Liver (tissue), 8 donors: ENCODE measurements at regions not wholly inside any gene's neighbourhood (a gene's known extent, or its start where the extent isn't known, plus 50 kb on each side); places are given as distances from the start of the nearest gene placed in this dataset.

ENCODE experiments used
- DNase-seq: peaks from one replicate; pipeline ENCODE4 v3.0.0-alpha.2; 2017; ENCODE audit warnings: low spot score
- H3K27ac ChIP-seq, 2 donors: one replicate each; pipeline ENCODE4 v1.7.0; 2013; ENCODE audit warnings: inconsistent platforms in 2 of 2, low read length in 2 of 2, control low read depth in 1 of 2, low read depth in 1 of 2, mild to moderate bottlenecking in 1 of 2
- H3K27me3 ChIP-seq, 4 donors: one replicate each; pipeline versions ENCODE4 v1.6.1 to v1.7.0; 2013; ENCODE audit warnings: low read length in 3 of 4, inconsistent platforms in 1 of 4, mild to moderate bottlenecking in 1 of 4, moderate library complexity in 1 of 4; ENCODE audit not compliant: control insufficient read depth in 4 of 4, insufficient read depth in 4 of 4
- H3K36me3 ChIP-seq, 4 donors: one replicate each; pipeline versions ENCODE4 v1.6.1 to v1.7.0; 2013; ENCODE audit warnings: low read length in 3 of 4, mild to moderate bottlenecking in 3 of 4, low read depth in 1 of 4, moderate library complexity in 1 of 4; ENCODE audit not compliant: control insufficient read depth in 4 of 4, insufficient read depth in 3 of 4
- H3K4me1 ChIP-seq, 4 donors: one replicate each; pipeline versions ENCODE4 v1.6.1 to v1.7.0; 2013; ENCODE audit warnings: low read length in 3 of 4, mild to moderate bottlenecking in 3 of 4, moderate library complexity in 1 of 4; ENCODE audit not compliant: control insufficient read depth in 4 of 4, insufficient read depth in 4 of 4
- H3K4me3 ChIP-seq, 3 donors: one replicate each; pipeline versions ENCODE4 v1.6.1 to v1.7.0; 2013; ENCODE audit warnings: low read length in 3 of 3, control low read depth in 1 of 3, low read depth in 1 of 3, mild to moderate bottlenecking in 1 of 3
- H3K9ac ChIP-seq, 2 donors: one replicate each; pipeline ENCODE4 v1.7.0; 2013; ENCODE audit warnings: low read length in 2 of 2, mild to moderate bottlenecking in 2 of 2, moderate library complexity in 2 of 2, control low read depth in 1 of 2, low read depth in 1 of 2
- H3K9me3 ChIP-seq, 4 donors: one replicate each; pipeline versions ENCODE4 v1.6.1 to v1.7.0; 2013; ENCODE audit warnings: low read length in 3 of 4; ENCODE audit not compliant: control insufficient read depth in 4 of 4
- ATF3 ChIP-seq: IDR thresholded peaks from 2 replicates; pipeline ENCODE4 v1.6.1; 2016; ENCODE audit warnings: antibody characterized with exemption
- CTCF ChIP-seq: fragments of 150-350 bp; IDR thresholded peaks from 2 replicates; pipeline ENCODE4 v1.5.1; 2017; ENCODE audit warnings: improper control_type of control experiment, low read depth, low read length; ENCODE audit not compliant: missing input control
- EGR1 ChIP-seq, 2 donors: IDR thresholded peaks; 2 replicates each; pipeline ENCODE4 v1.6.1; 2016 to 2018; ENCODE audit warnings: antibody characterized with exemption in 2 of 2, low read depth in 2 of 2
- FOXA1 ChIP-seq: IDR thresholded peaks from 2 replicates; pipeline ENCODE4 v1.6.1; 2016; ENCODE audit warnings: antibody characterized with exemption
- FOXA2 ChIP-seq: IDR thresholded peaks from 2 replicates; pipeline ENCODE4 v1.6.1; 2016; ENCODE audit warnings: antibody characterized with exemption
- GABPA ChIP-seq, 2 donors: IDR thresholded peaks in 1 of 2; conservative IDR thresholded peaks in 1 of 2; 2 replicates each; pipeline ENCODE4 v1.6.1; 2016; ENCODE audit warnings: antibody characterized with exemption in 2 of 2, mild to moderate bottlenecking in 1 of 2, moderate library complexity in 1 of 2
- HNF4A ChIP-seq, 2 donors: conservative IDR thresholded peaks; 2 replicates each; pipeline ENCODE4 v1.6.1; 2016; ENCODE audit warnings: antibody characterized with exemption in 2 of 2, mild to moderate bottlenecking in 2 of 2
- HNF4G ChIP-seq: IDR thresholded peaks from 2 replicates; pipeline ENCODE4 v1.6.1; 2016; ENCODE audit warnings: antibody characterized with exemption
- JUND ChIP-seq, 2 donors: IDR thresholded peaks; 2 replicates each; pipeline ENCODE4 v1.6.1; 2016; ENCODE audit warnings: antibody characterized with exemption in 2 of 2
- MAX ChIP-seq: IDR thresholded peaks from 2 replicates; pipeline ENCODE4 v1.6.1; 2016; ENCODE audit warnings: antibody characterized with exemption
- NR2F2 ChIP-seq: IDR thresholded peaks from 2 replicates; pipeline ENCODE4 v1.6.1; 2016; ENCODE audit warnings: antibody characterized with exemption
- RAD21 ChIP-seq, 2 donors: IDR thresholded peaks; 2 replicates each; pipeline ENCODE4 v1.6.1; 2016; ENCODE audit warnings: antibody characterized with exemption in 2 of 2, mild to moderate bottlenecking in 2 of 2
- REST ChIP-seq: IDR thresholded peaks from 2 replicates; pipeline ENCODE4 v1.6.1; 2016; ENCODE audit warnings: antibody characterized with exemption, mild to moderate bottlenecking
- RXRA ChIP-seq, 2 donors: IDR thresholded peaks; 2 replicates each; pipeline ENCODE4 v1.6.1; 2017 to 2018; ENCODE audit warnings: antibody characterized with exemption in 2 of 2, mild to moderate bottlenecking in 1 of 2
- SP1 ChIP-seq: IDR thresholded peaks from 2 replicates; pipeline ENCODE4 v1.6.1; 2018; ENCODE audit warnings: antibody characterized with exemption, mild to moderate bottlenecking
- TAF1 ChIP-seq: conservative IDR thresholded peaks from 2 replicates; pipeline ENCODE4 v1.6.1; 2016; ENCODE audit warnings: antibody characterized with exemption, mild to moderate bottlenecking
- YY1 ChIP-seq: IDR thresholded peaks from 2 replicates; pipeline ENCODE4 v1.6.1; 2016; ENCODE audit warnings: antibody characterized with exemption, mild to moderate bottlenecking
- ZBTB33 ChIP-seq: IDR thresholded peaks from 2 replicates; pipeline ENCODE4 v1.6.1; 2016; ENCODE audit warnings: antibody characterized with exemption
- WGBS: extraction: QIAGEN DNeasy Blood & Tissue Kit; methylation state at CpG from one replicate; pipeline ENCODE4 v1.1.7; 2013; 5-methylcytosine and 5-hydroxymethylcytosine counted together
- donor health status: healthy.
- donor health status: healthy.
- donor health status: healthy.
- donor health status: healthy.
- donor health status: healthy.

DNA sequence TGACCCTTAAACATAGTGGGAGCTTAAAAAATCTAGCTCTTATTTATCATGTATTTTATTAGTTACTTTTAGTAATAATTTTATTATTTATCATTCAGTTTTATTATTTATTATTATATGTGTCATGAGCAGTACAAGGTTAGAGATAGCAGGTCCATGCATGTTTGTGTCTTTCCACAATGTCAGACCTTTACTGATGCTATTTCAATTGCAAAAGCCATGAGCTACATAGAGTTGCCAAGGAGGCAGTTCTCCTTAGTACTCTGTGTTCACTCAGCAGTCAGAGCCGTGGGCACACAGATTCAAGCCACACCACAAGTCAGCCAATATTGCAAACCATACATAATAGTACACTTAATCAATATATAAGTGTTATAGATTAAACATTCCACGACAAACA lies 157.9 kb upstream of the NTRK2 start:
- TF ChIP-seq HNF4G (no peak), YY1 (no peak), RXRA (IDR thresholded peaks at IDR 0.05) (no peak), HNF4A (conservative IDR thresholded peaks at IDR 0.05) (no peak), ATF3 (no peak), RAD21 (IDR thresholded peaks at IDR 0.05) (no peak), NR2F2 (no peak), ZBTB33 (no peak)
- no peak for DNase-seq
- peaks cover 0 to 15% (median 7%) of the 10 kb centered on the region in 4 donors for H3K9me3 ChIP-seq
- no peak overlapping the region for H3K9ac ChIP-seq
- no peak overlapping the region for H3K27ac ChIP-seq
- H3K36me3 ChIP-seq = no peaks in the 10 kb centered on the region
- peaks cover 0 to 2% (median 0%) of the 10 kb centered on the region in 4 donors for H3K27me3 ChIP-seq
- no peaks in the 10 kb centered on the region for H3K4me1 ChIP-seq
- H3K4me3 ChIP-seq = no peak overlapping the region
- 69% methylated on average over 2 of the region's 2 CpGs for WGBS

GRCh38 chr9:84512493-84512892 lies 157.0 kb upstream of the NTRK2 start:
- H3K36me3 ChIP-seq = no peaks in the 10 kb centered on the region
- H3K27ac ChIP-seq = no peak overlapping the region
- no peaks in the 10 kb centered on the region for H3K4me1 ChIP-seq
- H3K4me3 ChIP-seq = no peak overlapping the region
- peaks cover 0 to 2% (median 0%) of the 10 kb centered on the region in 4 donors for H3K27me3 ChIP-seq
- peaks cover 0 to 8% (median 7%) of the 10 kb centered on the region in 4 donors for H3K9me3 ChIP-seq
- no peak for DNase-seq
- 82% methylated on average over 2 of the region's 2 CpGs for whole genome bisulfite sequencing
- no peak for TF ChIP-seq RXRA (IDR thresholded peaks at IDR 0.05)
- TF ChIP-seq HNF4G = no peak
- TF ChIP-seq TAF1 = no peak
- TF ChIP-seq ZBTB33 = no peak
- no peak for TF ChIP-seq FOXA1
- no peak for TF ChIP-seq SP1
- TF ChIP-seq YY1 = no peak
- TF ChIP-seq FOXA2 = no peak
- no peak for TF ChIP-seq REST
- no peak for TF ChIP-seq JUND (IDR thresholded peaks at IDR 0.05)
- no peak for TF ChIP-seq HNF4A (conservative IDR thresholded peaks at IDR 0.05)
- no peak for TF ChIP-seq NR2F2
- no peak for TF ChIP-seq EGR1 (IDR thresholded peaks at IDR 0.05; ENCODE audit: low read depth in 2 of 2)
- TF ChIP-seq GABPA (IDR thresholded peaks at IDR 0.05 in 1 of 2, conservative IDR thresholded peaks at IDR 0.05 in 1 of 2) = no peak
- no peak for TF ChIP-seq RAD21 (IDR thresholded peaks at IDR 0.05)
- TF ChIP-seq ATF3 = no peak
- TF ChIP-seq MAX = no peak
- TF ChIP-seq CTCF = no peak
- no peak overlapping the region for H3K9ac ChIP-seq
